Epithelial cell of esophagus (primary cell): ENCODE measurements at regions not wholly inside any gene's neighbourhood (a gene's known extent, or its start where the extent isn't known, plus 50 kb on each side); places are given as distances from the start of the nearest gene placed in this dataset.

Experiments
- DNase-seq: peaks from one replicate; pipeline ENCODE4 v3.0.0; 2010; ENCODE audit warnings: low read depth
- H3K4me3 ChIP-seq: 2 replicates; pipeline ENCODE4 v1.5.1; 2011; ENCODE audit warnings: mild to moderate bottlenecking, low read length, control low read depth
- TF ChIP-seq, protein P1 (sequence below): IDR thresholded peaks from 2 replicates; pipeline ENCODE4 v1.5.1; 2011; ENCODE audit warnings: low read depth, mild to moderate bottlenecking, low read length, control low read depth, inconsistent platforms; ENCODE audit not compliant: insufficient read depth; ENCODE audit errors: missing control alignments

DNA sequence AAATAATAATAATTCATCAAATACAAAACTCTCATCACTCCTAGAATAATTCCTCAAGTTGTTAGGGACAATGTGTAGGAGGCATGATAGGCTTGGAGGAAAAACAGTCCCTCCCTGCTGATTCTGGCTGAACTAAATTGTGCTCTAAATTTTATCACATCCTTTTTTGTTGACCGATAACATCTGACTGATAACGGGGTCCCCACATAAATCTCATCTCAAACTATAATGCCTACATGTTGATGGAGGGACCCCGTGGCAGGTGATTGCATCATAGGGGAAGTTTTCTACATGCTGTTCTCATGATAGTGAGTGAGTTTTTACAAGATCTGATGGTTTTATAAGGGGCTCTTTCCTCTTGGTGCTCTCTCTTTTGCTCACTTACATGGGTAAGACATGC lies 1043.5 kb upstream of the SORCS1 start:
- DNase-seq, result no peak
- no peak overlapping the region for H3K4me3 ChIP-seq
- TF ChIP-seq, protein P1, sequence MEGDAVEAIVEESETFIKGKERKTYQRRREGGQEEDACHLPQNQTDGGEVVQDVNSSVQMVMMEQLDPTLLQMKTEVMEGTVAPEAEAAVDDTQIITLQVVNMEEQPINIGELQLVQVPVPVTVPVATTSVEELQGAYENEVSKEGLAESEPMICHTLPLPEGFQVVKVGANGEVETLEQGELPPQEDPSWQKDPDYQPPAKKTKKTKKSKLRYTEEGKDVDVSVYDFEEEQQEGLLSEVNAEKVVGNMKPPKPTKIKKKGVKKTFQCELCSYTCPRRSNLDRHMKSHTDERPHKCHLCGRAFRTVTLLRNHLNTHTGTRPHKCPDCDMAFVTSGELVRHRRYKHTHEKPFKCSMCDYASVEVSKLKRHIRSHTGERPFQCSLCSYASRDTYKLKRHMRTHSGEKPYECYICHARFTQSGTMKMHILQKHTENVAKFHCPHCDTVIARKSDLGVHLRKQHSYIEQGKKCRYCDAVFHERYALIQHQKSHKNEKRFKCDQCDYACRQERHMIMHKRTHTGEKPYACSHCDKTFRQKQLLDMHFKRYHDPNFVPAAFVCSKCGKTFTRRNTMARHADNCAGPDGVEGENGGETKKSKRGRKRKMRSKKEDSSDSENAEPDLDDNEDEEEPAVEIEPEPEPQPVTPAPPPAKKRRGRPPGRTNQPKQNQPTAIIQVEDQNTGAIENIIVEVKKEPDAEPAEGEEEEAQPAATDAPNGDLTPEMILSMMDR, result no peak

DNA sequence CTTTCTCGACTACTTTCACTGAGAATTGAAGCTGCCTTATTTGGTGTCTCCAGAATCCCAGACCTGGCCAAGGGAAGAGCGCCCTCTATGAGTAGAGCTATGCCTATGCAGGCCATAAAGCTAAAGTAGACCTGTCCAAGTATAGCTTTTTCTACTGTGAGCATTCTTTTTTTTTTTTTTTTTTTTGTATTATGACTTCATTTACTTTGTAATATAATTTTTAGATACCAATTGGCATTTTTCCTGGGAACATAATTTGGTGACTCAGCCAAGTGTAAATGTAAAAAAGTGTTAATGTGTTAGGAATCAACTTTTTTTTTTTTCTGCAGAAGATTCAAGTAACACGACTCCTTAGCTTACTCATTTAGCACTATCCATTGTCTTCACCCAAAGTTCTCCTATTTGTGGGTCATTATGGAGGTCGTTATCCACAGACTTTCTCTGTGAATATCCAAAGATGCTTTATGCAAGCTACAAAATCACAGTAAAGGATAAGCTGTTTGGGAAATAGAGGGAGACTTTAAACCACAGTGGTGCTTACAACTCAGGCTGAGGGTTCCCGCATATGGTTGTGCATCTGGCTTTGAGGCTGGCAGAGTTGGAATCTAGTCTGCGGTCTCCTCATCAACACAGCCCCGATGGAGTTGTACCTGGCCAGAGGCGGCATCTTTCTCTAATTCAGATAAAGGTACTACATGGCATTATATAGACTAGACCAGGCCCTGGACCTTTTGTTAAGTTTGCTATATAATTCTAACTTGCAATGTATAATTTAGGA lies 1040.2 kb upstream of the SORCS1 start:
- no peak overlapping the region for H3K4me3 ChIP-seq
- DNase-seq, result peak; percentile 66
- TF ChIP-seq, protein P1, result peak; percentile 88

DNA sequence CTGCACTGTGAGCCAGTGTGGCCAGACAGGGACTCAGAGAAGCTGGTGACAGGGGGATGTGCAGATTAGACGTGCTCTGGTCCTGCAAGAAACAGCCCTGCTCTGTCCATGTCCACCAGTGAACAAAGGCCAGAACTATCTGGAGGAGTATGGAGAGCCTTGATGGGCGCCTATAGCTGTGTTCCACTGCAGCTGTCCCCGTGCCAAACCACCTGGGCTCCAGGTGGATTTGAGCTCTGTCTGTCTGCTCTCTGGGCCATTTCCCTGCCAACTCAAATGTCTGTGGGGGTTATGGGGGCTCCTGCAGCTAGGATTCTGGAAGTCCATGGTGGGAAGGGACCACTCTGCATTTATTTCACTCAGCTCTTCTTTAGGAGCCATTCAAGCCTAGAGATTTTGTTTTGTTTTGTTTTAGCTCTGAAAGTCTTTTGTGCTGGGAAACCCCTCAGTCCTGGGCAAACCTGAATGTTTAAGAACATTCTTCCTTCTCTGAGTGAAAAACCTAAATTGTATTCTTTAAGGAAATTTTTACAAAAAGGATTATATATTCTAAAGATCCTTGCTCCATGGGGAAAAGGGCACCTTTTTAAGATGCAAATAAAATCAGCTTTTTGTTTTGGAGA lies 1039.5 kb upstream of the SORCS1 start:
- DNase-seq, result no peak
- TF ChIP-seq, protein P1, result no peak
- H3K4me3 ChIP-seq, result no peak overlapping the region

DNA sequence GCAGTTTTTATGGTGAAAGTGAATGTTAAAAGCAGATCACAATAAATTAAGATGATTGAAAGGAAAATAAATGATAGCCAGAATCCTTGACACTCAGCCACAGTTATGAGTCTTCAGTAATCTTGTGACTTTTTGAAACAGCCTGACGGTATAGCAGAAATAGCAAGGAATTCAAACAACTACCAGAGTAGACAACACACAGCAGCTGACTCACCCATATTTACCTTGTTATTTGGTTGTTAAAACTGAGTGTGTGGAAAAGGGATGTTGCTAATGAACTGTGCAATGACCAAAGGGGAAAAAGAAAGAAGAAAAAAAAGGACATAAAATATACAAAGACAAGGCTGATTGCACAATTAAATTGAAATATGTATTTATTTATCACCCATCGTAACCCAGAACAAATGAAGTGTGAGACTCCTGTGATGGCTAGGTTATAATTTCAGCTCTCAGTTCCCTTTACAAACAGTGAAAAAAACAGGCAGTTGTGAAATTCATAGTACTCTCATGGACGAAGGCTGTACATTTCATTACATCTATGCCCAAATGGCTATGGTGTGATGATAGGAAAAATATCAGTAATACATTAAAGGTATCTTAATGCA lies 1023.0 kb upstream of the SORCS1 start:
- no peak overlapping the region for H3K4me3 ChIP-seq
- peak; percentile 14 for DNase-seq
- TF ChIP-seq, protein P1, result no peak

DNA sequence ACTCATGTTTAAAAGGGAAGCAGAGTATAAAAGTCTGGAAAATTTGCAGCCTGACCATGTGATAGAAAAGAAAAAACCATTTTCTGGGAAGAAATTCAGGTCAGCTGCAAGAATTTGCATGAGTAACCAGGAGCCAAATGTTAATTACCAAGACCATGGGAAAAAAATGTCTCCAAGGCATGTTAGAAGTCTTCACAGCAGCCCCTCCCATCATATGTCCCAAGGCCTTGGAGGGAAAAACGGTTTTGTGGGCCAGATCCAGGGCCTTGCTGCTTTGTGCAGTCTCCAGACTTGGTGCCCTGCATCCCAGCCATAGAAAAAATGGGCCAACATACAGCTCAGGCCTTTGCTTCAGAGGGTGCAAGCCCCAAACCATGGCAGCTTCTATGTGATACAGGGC lies 1019.6 kb upstream of the SORCS1 start:
- no peak for DNase-seq
- TF ChIP-seq, protein P1, result no peak
- no peak overlapping the region for H3K4me3 ChIP-seq

DNA sequence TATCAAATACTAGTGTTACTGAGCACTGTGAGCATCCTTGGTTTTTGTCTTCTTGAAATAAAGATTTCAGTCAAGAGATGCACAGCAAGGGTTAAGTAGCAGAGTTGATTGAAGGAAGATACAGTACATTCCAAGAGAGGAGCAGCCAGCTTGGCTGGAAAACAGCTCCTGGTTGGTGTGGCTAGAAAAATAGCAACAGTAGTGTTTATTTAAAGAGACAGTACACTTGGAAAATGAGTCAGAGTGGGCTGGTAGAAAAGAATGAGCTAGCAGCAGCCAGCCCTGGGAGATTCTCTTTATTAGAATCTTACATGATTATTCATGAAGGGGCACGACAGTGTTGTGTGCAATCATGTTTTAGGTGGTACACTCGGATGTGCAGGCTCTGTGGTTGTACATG lies 1016.4 kb upstream of the SORCS1 start:
- peak; percentile 8 for DNase-seq
- TF ChIP-seq, protein P1, result no peak

More for the DNA sequence above, 1016.4 kb upstream of the SORCS1 start:
- no peak overlapping the region for H3K4me3 ChIP-seq
